HG03460 (cell line): ENCODE measurements at regions not wholly inside any gene's neighbourhood (a gene's known extent, or its start where the extent isn't known, plus 50 kb on each side); places are given as distances from the start of the nearest gene placed in this dataset.
A peak's percentile ranks its signal among the peaks of the same experiment; 100 is the strongest.
"Not testable (repeated sequence)": the region's sequence is repeated elsewhere in the genome, so short reads cannot be mapped to it uniquely, and the experiment has no call there.

ENCODE experiments used
- ATAC-seq: cut with Tn5 transposase; IDR thresholded peaks from one replicate; pipeline ENCODE4 v1.9.1; 2021; ENCODE audit not compliant: unreplicated experiment

DNA sequence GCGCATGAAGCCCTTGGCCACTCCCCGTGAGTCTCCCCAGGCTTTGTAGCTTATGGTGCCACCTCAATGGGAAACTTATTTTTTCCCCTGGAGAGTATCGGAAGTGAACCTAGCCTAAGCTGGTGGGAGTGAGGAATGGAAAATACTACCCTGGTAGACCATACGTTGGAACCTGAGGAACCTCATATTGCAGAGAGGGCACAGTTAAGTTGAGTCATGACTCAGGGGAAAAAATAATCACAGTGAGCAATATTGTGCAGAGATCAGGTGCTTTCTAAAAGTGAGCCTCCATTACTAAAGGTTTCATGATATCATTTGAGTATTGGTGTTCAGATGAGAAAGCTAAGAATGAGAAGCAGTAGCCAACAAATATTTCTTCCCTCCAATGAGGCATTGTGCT lies 360.5 kb upstream of the NT5C1B start:
- ATAC-seq = no peak

DNA sequence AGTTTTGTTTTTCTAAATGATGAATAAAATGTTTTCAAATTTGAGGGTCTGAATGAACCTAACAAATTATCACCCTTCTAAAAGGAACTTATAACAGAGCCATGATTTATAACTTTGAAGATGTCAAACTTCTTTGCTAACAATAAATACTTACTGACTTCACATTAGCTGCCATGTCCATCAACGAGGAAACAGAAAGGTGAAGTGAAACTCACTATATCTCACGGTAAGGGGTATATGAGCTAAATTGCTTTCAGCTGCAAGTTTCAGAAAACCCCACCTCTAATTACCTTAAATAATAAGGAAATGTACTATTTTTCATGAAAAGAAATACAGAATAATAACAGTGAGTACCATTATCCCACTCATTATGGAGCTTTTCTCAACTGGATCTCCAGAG lies 350.8 kb upstream of the NT5C1B start:
- peak; percentile 87 for ATAC-seq

DNA sequence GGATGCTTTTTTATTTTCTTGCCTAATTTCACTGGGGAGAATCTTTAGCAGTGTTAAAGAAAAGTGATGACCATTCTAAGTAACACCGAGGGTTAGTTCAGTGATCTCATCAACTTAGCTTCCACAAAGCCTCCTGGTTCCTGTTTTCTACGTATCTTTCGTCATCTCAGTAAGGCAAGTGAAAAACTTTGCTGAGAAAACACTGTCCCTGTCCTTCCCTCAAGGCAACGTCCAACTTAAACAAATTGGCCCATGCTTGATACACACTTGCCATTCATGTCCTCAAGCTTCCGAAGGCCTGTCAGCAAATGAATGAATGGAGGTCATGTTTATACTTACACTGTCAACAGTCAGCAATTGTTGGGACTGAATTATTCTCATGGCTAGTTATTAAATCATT lies 350.4 kb upstream of the NT5C1B start:
- not testable (repeated sequence) for ATAC-seq

DNA sequence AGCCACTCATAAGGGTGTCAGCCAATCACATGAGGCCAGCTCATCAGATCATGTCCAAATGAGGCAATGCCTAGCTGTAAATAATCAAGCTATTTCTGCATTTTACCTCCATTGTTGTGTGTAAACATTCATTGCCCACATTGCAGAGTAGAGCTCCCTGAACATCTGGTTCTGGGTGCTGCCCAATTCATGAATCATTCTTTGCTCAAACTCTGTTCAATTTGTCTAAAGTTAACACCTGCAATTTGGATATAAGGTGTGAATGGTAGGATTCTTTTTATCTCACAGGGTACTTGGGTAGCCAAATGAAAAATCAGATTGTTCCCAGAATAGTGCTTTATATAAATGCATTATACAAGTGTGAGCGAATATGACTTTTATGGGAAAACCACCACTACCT lies 345.5 kb upstream of the NT5C1B start:
- no peak for ATAC-seq

DNA sequence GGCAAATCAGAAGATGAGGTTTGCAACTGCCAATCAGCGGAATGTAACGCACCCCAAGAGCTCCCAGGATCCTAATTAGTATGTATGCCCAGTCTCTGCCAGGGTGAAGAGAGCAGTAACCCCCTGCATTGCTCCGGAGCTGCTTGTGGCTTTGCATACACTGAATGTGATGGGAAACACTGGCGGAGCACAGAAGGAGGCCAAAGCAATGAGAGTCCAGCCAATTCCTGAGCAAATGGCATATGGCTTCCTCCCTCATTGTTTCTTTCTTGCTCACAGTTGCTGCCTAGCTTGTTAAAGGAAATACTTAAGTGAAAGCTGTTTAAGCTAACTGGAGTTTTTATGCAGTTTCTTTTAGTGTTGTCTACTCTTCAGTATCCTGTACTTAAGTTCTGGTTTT lies 343.5 kb upstream of the NT5C1B start:
- no peak for ATAC-seq

DNA sequence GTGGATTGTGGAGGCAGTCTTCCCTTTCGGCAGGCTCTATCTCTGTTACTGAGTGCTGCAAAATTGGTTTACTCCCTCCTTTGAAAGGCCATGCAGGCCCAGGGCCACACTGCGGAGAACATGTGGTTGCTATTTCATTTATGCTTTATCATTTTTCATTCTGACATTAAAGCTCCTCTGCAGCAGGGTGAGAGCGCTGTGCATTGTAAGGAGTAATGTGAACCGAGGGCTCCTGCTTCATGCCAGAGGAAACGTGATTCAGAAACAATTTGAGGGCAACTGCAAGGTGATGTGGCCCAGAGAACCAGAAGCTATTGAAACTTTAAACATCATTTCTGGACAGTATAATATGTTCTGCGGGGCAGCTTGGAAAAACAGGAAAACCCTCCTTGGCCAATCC lies 341.6 kb upstream of the NT5C1B start:
- ATAC-seq = no peak

DNA sequence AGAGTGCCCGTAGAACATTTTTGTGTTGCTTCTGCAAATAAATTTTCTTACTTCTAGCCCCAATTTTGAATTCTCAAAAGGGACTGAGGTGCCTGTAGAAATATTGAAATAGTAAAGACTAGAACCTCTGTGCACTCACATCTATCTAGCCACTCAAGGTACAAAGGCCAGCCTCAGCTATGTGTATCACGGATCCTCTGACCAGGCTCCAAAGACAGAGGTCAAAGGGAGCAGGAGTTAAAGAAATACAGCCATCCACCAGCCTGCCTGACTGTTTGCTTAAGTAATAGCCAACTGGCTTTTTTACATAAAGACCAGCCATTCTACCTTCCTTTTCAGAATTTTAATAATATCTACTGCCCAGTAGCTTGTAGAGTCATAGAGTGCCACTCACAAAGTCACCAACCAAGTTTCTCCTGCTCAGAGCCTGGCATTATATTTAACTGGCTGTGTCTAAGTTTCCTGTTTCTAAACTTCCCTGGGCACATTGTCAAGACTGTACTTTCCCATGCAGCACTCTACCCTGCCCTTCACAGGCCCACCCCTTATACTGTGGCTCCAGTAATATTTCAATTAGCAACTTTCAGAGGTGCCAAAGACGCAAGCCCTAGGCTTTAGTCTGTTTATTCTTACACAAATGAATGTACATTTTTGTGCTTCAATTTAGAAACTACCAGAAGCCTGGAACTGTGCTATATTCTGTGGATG lies 338.3 kb upstream of the NT5C1B start:
- no peak for ATAC-seq

DNA sequence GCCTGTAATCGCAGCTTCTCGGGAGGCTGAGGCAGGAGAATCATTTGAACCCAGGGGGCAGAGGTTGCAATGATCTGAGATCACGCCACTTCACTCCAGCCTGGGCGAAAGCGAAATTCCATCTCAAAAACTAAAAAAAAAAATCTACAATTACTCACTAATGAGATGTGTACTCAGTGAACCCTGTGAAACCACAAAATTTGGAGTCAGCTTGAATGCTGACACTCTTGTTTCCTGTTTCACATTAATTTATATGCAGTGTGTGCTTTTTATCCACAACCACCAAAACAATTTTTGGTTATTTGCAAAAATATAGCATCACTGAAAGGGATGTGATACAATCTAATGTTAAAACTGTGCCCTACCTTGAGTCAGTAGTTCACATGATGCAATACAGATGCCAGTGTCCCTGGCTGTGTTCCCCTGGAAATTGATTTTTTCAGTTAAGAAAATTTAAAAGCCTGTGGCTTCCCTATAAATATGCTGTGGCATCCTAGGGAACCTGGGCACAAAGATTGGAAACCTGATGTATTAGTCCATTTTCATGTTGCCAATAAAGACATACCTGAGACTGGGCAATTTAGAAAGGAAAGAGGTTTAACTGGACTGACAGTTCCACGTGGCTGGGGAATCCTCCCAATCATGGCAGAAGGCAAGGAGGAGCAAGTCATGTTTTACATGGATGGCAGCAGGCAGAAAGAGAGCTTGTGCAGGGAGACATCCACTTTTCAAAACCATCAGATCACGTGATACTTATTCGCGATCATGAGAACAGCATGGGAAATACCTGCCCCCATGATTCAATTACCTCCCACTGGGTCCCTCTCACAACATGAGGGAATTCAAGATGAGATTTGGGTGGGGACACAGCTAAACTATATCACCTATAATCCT lies 337.5 kb upstream of the NT5C1B start:
- ATAC-seq = no peak

DNA sequence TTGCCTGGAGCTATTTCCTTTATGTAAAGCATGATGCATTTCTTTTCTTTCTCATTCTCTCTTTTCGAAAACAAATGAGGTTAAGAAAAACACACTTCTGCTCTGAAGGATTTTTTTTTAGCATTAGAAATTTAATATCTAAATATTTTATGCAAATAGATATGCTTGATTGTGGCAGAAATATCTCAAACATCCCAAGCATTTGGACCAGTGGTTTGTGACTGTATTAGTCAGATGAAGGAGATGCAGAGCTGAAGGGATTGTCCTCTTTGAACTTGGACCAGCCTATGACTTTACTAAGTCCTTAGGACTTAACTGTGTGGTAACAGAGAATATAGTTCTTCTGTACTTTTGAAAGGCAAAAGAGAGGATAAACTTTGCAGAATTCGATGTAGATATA lies 335.9 kb upstream of the NT5C1B start:
- ATAC-seq = no peak

DNA sequence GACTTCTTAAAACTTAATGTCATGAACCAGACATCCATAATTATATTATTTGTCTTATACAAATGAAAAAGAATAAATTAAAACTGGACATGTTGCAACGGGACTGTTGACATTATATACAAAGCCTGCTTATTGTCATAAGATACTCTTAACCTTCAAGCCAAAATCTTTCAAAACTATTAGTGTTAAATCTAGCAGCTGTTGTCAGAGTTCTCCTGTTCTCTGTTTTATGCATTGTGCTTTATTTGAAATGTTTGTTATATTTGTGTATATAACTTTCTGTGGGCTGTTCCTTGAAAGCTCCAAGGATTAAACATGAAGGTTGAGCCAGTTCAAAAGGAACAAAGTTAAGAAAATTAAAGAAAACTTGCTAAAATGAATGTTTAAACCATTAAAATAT lies 335.5 kb upstream of the NT5C1B start:
- no peak for ATAC-seq

DNA sequence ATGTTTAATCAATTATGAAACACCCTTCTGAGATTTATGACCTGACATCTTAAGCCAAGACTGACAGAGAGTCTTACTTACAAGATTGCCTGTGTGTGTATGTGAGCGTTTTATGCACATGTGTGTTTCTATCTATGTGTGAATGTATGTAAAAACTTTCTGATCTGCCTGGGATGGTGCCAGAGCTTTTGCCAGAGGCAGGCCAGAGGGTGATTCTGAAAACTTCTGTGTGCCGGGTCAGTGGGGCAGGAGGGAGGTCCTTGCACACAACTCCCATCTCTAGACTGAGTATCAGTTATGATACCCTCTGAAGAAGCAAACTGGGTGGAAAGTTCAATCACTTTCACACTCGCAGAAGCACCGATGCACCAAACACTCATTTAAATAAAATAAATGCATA lies 335.0 kb upstream of the NT5C1B start:
- no peak for ATAC-seq

DNA sequence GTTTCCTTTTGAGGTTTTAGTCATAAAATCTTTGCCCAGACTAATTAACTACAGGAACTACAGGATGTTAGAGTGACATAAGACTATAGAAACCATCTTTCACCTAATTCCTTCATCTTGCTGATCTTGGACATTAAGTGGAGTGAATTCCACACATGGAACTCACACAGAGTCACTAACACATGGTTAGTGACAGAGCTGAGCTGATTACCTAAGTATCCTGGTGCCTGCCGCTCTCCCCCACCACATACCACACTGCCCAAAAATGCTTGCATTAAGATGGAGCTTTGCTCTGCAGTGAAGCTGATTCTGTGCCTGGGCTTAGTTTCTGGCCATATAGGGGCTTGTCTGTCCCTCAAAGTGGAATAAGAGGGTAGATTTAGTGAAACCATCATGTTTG lies 332.9 kb upstream of the NT5C1B start:
- no peak for ATAC-seq

DNA sequence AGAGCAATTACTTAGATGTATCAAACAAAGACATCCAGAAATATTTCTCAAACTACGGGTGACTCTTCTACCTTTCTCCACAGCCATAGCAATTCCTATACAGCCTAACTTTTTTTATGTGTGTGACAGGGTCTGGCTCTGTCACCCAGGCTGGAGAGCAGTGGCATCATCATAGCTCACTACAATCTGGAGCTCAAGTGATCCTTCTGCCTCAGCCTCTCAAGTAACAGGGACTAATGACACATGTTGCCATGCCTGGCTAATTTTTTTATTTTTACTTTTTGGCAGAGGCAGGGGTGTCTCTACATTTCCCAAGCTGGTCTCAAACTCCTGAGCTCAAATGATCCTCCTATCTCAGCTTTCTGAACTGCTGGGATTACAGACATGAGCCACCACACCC lies 328.9 kb upstream of the NT5C1B start:
- ATAC-seq = no peak

DNA sequence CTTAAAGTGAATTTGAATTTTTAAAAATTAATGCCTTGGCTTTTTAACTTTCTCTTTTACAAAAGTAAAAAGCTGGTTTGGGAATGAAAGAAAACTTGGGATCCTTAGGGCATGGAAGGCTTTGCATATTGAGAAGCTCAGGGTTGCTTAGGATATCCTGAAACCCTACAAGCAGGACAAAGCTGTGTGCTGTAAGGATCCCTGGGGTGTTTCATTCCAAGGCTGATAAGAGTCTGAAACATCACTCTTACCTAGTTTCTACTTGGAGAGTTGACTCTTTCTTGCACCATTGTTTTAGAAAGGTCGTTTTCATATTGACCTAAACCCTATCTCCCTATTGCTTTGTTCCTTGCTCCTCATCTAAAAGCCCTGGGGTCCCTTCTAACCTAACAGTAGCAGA lies 325.9 kb upstream of the NT5C1B start:
- ATAC-seq = no peak

DNA sequence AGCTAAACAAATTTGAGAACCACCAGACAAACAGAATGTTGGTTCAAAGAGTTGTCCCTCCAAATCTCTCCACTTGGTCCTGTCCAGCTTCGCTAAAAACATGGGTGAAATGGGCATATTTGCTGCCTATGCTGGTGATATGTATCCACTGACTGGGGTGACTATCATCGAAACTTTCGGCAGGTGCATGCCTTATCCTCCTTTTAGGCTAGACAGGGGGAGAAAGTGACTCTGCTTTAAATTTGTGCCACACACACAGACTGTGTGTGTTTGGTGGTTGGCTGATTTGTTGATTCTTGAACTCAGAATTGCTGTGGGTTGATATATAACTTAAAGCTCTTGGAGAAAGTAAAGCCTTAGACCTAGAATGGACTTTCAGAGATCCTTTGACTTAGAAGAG lies 324.1 kb upstream of the NT5C1B start:
- no peak for ATAC-seq

DNA sequence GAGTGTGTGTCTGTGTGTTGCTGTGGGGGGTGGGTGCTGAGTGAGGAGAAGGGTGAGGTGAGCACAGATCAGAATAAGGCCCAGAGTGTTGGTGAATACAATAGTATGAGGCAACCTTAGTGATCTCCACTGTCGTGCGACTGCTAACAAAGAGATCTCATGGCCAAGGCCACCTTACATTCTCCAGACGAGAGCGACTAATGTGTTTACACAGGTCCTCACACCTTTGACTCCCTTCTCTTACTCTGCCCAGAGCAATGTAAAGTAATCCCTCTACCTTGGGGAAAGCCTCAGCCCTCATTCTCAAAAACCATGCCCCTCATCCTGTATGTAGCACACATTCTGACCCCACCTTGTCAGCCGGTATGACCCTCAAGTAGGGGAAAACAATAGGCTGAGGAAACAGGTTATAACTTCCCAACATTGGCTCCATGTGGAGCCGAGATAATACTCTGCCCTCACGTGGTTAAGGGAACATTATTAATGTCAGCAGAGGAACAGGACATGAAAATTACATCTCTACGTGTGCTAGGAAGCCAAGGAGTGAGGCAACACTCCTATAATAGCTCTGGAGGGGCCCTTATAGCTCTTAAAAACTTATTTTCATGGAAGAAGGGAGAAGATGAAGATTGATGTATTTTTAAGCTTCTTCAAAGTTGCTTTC lies 323.0 kb upstream of the NT5C1B start:
- no peak for ATAC-seq

DNA sequence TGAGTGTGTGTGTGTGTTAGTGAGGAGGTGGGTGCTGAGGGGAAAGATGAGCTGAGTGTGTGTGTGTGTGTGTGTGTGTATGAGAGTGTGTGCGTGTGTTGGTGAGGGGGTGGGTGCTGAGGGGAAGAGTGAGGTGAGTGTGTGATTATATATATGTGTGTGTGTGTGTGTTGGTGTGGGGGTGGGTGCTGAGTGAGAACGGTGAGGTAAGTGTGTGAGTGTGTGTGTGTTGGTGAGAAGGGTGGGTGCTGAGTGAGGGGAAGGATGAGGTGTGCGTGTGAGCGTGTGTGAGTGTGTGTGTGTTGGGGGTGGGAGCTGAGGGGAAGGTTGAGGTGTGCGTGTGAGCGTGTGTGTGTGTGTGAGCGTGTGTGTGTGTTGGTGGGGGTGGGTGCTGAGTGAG lies 322.0 kb upstream of the NT5C1B start:
- ATAC-seq = no peak

DNA sequence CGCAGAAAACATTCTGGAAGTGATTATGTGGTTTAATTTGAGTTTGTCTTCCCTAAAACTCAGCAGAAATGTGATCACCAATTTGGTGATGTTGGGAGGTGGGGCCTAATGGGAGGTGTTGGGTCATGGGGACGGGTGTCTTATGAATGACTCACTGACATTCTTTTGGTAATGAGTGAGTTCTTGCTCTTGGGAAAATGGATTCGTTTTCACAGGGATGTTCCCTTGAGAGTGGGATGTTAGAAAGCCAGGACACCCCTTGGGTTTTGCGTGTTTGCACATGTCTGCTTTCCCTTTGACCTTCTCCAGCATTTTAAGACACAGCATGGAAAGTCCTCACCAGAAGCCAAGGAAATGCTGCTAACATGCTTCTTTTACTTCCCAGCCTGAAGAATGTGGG lies 321.5 kb upstream of the NT5C1B start:
- no peak for ATAC-seq

DNA sequence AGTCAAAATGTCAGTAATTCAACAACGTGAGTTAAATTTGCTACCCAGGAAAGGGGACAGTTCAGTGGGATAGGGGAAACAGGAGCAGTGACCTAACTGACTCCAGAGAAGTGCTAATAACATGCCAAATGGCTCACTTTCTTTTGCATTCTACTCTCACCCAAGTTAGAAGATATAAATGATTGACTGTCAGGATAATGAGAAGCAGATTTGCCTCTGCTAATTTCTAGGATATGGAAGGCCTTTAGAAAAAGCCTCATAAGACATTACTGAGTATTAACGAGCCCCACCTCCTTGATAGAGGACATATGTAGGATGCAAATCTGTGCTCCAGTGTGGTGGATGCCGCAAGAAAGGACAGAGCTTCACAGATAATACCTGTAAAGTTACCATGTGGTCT lies 318.6 kb upstream of the NT5C1B start:
- ATAC-seq = no peak

DNA sequence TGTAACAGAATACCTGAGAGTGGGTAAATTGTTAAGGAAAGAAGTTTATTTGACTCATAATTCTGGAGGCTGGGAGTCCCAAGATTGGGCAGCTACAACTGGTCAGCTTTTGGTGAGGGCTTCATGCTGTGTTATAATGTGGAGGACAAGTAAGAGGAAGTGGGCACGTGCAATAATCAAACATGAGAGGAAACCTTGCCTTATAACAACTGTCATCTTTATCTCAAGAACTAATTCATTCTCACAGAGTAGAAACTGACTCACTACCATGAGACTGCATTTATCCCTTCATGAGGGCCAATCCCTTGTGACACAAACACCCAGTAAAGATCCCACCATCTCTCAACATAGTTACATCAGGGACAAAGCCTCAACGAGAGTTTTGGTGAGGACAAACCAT lies 318.1 kb upstream of the NT5C1B start:
- ATAC-seq = no peak

DNA sequence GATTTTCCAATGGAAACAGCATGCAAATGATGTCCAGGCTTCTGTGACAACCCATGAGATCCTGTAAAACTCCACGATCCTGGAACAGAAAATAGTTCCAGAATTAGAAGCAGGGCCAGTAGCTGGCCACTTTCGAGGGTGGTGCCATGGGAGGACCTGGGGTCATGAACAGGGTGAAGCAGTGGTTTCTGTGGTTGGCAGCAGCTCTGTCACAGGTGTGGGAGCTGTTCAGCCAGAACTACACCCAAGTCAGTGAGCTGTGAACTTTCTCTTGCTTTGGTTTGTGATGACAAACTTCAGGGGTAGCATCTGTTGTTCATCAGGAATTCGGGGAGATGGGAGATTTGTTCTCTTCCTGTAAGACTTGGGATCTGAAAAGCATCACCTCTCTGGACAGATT lies 314.4 kb upstream of the NT5C1B start:
- ATAC-seq = peak; percentile 96

DNA sequence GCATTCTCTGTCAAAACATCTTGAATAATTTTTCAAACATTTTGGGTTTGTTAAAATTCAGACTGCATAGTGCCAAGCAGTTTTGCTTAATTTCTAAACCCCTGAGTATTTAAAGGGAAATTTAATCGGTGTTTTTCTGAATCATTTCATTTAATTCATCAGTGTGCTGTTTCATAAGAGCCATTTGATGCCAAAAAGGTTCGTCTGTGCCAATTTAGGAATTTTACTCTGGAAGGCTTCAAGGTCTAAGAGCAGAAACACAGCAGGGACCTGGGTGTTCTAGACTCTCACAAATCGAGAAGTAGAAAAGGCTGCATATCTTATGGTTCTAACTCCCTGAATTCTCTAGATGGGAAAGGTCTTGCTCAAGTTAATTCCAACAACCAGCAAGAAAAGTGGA lies 311.9 kb upstream of the NT5C1B start:
- no peak for ATAC-seq
